ENCODE measurements at regions not wholly inside any gene's neighbourhood (a gene's known extent, or its start where the extent isn't known, plus 50 kb on each side); places are given as distances from the start of the nearest gene placed in this dataset.
"Not testable (repeated sequence)": the region's sequence is repeated elsewhere in the genome, so short reads cannot be mapped to it uniquely, and the experiment has no call there.

DNA sequence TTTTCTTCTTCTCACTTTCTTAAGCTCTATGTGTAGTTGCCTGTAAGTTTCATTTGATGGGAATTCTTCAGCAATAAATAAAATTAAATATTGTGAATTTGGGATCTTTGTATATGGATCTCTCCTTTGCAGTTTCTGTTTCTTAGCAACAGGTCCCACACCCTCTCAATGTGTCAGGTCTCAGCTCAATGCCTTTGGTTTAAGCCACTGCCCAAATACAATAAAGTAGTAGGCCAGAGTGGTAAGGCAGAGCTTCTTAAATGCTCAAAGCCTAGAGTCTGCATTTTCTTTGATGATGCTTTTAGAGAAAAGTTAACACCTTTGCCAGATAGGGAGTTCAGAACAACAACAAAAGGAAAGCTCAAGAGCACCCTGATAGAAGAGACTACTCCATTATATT lies 343.7 kb downstream of the NSUN3 start:
- H3K9me3 ChIP-seq (ENCODE audit: control insufficient read depth, insufficient read depth, low read depth, low read length): no peaks in the 10 kb centered on the region
- ChIA-PET CTCF (interaction anchor here (0.7 kb wide), 1 partner anchor 63 kb away, joined by 4 read pairs; no protein-coding TSS in a partner anchor), POLR2A (no interaction called here)
- H3K36me3 ChIP-seq (ENCODE audit: control insufficient read depth in 2 of 2, insufficient read depth in 1 of 2, low read length in 2 of 2): no peaks in the 10 kb centered on the region
- no peak overlapping the region for H3K4me3 ChIP-seq (ENCODE audit: low read depth, low read length)
- no peak overlapping the region for H3K27ac ChIP-seq (ENCODE audit: extremely low read depth, low read depth, low read length)
- no peaks in the 10 kb centered on the region for H3K4me1 ChIP-seq (ENCODE audit: control insufficient read depth, insufficient read depth, low read length)
- TF ChIP-seq ZNF768 (tag by site-specific recombination; IDR thresholded peaks at IDR 0.05): no peak
- TF ChIP-seq ZNF140 (tag by site-specific recombination; IDR thresholded peaks at IDR 0.05): no peak
- TF ChIP-seq ZNF658 (tag by site-specific recombination; IDR thresholded peaks at IDR 0.05): no peak
- TF ChIP-seq AEBP2 (tag by site-specific recombination; IDR thresholded peaks at IDR 0.05; ENCODE audit: borderline replicate concordance): no peak
- no peak for TF ChIP-seq ZNF146 (tag by site-specific recombination; IDR thresholded peaks at IDR 0.05)
- no peak for TF ChIP-seq ZNF174 (tag by site-specific recombination; IDR thresholded peaks at IDR 0.05)
- no peak for TF ChIP-seq ZNF311 (tag by site-specific recombination; IDR thresholded peaks at IDR 0.05; ENCODE audit: borderline replicate concordance)
- no peak for TF ChIP-seq PRDM10 (tag by site-specific recombination; IDR thresholded peaks at IDR 0.05)
- TF ChIP-seq HOXC10 (CRISPR knock-in tag; IDR thresholded peaks at IDR 0.05): no peak
- no peak for TF ChIP-seq ZNF518A (tag by site-specific recombination; conservative IDR thresholded peaks at IDR 0.05; ENCODE audit: low read depth)
- TF ChIP-seq KLF1 (tag by site-specific recombination; IDR thresholded peaks at IDR 0.05): no peak
- TF ChIP-seq MZF1 (tag by site-specific recombination; IDR thresholded peaks at IDR 0.05; ENCODE audit: borderline replicate concordance): no peak
- TF ChIP-seq ZNF274 (IDR thresholded peaks at IDR 0.05; ENCODE audit: low read length): no peak
- no peak for TF ChIP-seq ZNF274 (tag by site-specific recombination; IDR thresholded peaks at IDR 0.05; ENCODE audit: borderline replicate concordance)
- no peak for TF ChIP-seq ZNF549 (tag by site-specific recombination; IDR thresholded peaks at IDR 0.05)
- no peak for TF ChIP-seq ZNF394 (tag by site-specific recombination; IDR thresholded peaks at IDR 0.05; ENCODE audit: borderline replicate concordance)
- no peak for TF ChIP-seq ZNF624 (tag by site-specific recombination; IDR thresholded peaks at IDR 0.05)
- TF ChIP-seq, protein P1, sequence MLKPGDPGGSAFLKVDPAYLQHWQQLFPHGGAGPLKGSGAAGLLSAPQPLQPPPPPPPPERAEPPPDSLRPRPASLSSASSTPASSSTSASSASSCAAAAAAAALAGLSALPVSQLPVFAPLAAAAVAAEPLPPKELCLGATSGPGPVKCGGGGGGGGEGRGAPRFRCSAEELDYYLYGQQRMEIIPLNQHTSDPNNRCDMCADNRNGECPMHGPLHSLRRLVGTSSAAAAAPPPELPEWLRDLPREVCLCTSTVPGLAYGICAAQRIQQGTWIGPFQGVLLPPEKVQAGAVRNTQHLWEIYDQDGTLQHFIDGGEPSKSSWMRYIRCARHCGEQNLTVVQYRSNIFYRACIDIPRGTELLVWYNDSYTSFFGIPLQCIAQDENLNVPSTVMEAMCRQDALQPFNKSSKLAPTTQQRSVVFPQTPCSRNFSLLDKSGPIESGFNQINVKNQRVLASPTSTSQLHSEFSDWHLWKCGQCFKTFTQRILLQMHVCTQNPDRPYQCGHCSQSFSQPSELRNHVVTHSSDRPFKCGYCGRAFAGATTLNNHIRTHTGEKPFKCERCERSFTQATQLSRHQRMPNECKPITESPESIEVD (tag by site-specific recombination; IDR thresholded peaks at IDR 0.05): no peak
- no peak for TF ChIP-seq TCF7L2 (IDR thresholded peaks at IDR 0.05; ENCODE audit: borderline replicate concordance, low read depth, low read length)
- no peak for TF ChIP-seq ZNF398 (tag by site-specific recombination; IDR thresholded peaks at IDR 0.05)
- no peak for TF ChIP-seq ZNF423 (tag by site-specific recombination; IDR thresholded peaks at IDR 0.05)

DNA sequence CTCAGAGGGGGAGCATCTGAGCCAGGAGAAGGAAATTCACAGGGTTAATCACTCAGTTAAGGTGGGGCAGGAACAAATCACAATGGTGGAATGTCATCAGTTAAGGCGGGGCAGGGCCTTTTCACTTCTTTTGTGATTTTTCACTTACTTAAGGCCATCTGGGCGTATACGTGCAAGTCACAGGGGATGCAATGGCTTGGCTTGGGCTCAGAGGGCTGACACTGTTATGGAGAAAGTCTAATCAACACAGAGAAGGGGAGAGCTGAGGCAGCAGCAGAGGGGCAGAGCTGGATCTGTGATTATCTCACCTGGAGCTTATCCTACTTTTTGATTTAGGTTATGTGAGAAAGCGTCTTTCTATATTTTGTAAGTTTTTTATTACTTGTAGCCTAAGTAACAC lies 350.1 kb downstream of the NSUN3 start:
- H3K9me3 ChIP-seq (ENCODE audit: control insufficient read depth, insufficient read depth, low read depth, low read length); CTCF ChIA-PET; POLR2A ChIA-PET; H3K4me1 ChIP-seq (ENCODE audit: control insufficient read depth, insufficient read depth, low read length); H3K36me3 ChIP-seq (ENCODE audit: control insufficient read depth in 2 of 2, insufficient read depth in 1 of 2, low read length in 2 of 2); H3K27ac ChIP-seq (ENCODE audit: extremely low read depth, low read depth, low read length); H3K4me3 ChIP-seq (ENCODE audit: low read depth, low read length): not testable (repeated sequence)

Data from HEK293 (cell line).